ENCODE measurements at regions not wholly inside any gene's neighbourhood (a gene's known extent, or its start where the extent isn't known, plus 50 kb on each side); places are given as distances from the start of the nearest gene placed in this dataset.

DNA sequence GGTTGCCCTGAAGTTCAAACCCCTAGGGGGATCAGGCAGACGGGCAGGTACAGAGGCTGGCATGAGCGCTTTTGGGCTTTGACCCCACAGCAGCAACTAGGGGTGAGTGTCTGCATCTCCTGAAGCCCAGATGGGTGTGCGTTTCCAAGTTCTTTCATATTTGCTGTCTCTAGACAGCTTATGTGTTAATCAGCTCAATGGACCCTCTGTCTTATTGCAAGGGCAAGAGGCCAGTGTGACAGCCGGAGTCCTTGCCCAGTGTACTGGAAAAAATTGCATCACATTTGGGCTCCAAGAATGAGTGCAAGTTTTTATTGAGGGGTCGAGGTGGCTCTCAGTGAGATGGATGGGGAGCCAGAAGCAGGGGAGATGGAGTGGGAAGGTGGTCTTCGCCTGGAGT is 1863.7 kb upstream of the RAG2 start:
- Histone ChIP-seq H3K27me3 (ENCODE audit: low read length) (no peaks in the 10 kb centered on the region), H3K9me3 (ENCODE audit: low read length) (peaks cover 9% of the 10 kb centered on the region; the same call in 1 of the 2 replicates), H4K20me1 (ENCODE audit: insufficient read depth, low read depth, low read length) (no peaks in the 10 kb centered on the region), H3K9me2 (replicated peaks; ENCODE audit: insufficient read depth, low read length) (no peaks in the 10 kb centered on the region), H3K27ac (ENCODE audit: low read length) (no peak overlapping the region), H3K4me3 (ENCODE audit: low read length) (no peak overlapping the region), H3K9ac (ENCODE audit: low read length) (no peak overlapping the region), H3K36me3 (ENCODE audit: insufficient read depth, low read length) (no peaks in the 10 kb centered on the region), H3K4me2 (ENCODE audit: low read depth, low read length, poor library complexity, severe bottlenecking) (peak overlapping the region; percentile 21), H2AFZ (ENCODE audit: low read length) (no peak overlapping the region), H3K4me1 (ENCODE audit: low read length) (peaks cover 16% of the 10 kb centered on the region), H3K79me2 (ENCODE audit: low read length) (no peaks in the 10 kb centered on the region)
- peak; percentile 41 for DNase-seq

GRCh38 chr11:38460896-38461295 is 1862.9 kb upstream of the RAG2 start:
- Histone ChIP-seq H3K9me2 (replicated peaks; ENCODE audit: insufficient read depth, low read length) (no peaks in the 10 kb centered on the region), H3K27me3 (ENCODE audit: low read length) (no peaks in the 10 kb centered on the region), H3K79me2 (ENCODE audit: low read length) (no peaks in the 10 kb centered on the region), H3K4me1 (ENCODE audit: low read length) (peaks cover 16% of the 10 kb centered on the region), H3K4me3 (ENCODE audit: low read length) (no peak overlapping the region), H3K9ac (ENCODE audit: low read length) (no peak overlapping the region), H4K20me1 (ENCODE audit: insufficient read depth, low read depth, low read length) (no peaks in the 10 kb centered on the region), H3K9me3 (ENCODE audit: low read length) (peaks cover 3% of the 10 kb centered on the region; the same call in 1 of the 2 replicates), H2AFZ (ENCODE audit: low read length) (no peak overlapping the region), H3K27ac (ENCODE audit: low read length) (no peak overlapping the region), H3K4me2 (ENCODE audit: low read depth, low read length, poor library complexity, severe bottlenecking) (peak overlapping the region; percentile 21), H3K36me3 (ENCODE audit: insufficient read depth, low read length) (no peaks in the 10 kb centered on the region)
- DNase-seq: peak; percentile 77

GRCh38 chr11:38460429-38460828 is 1862.4 kb upstream of the RAG2 start:
- Histone ChIP-seq H3K4me2 (ENCODE audit: low read depth, low read length, poor library complexity, severe bottlenecking) (no peak overlapping the region), H3K9ac (ENCODE audit: low read length) (no peak overlapping the region)

DNA sequence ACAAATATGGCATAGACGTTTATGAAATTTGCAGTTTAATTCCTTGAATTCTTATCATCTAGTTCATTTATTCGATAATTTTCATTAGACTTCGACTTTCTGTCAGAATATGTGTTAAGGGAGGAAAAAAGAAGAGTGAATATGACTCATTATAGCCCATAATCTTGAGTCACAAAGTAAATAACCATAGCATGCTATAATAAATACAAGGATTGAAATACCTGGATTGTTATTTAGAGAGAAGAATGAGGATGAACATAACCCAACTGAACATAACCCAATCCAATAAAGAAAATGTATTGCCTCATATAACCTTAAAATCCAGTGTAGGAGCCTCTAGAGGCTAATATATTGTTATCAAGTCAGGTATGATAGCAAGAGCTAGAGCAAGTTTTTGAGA is 1858.3 kb upstream of the RAG2 start:
- H3K79me2 ChIP-seq (ENCODE audit: low read length): no peaks in the 10 kb centered on the region
- H3K27ac ChIP-seq (ENCODE audit: low read length): no peak overlapping the region

More at GRCh38 chr11:38460429-38460828, 1862.4 kb upstream of the RAG2 start:
- no peaks in the 10 kb centered on the region for H3K27me3 ChIP-seq (ENCODE audit: low read length)
- H3K9me3 ChIP-seq (ENCODE audit: low read length): peaks cover 3% of the 10 kb centered on the region; the same call in 1 of the 2 replicates
- H3K4me3 ChIP-seq (ENCODE audit: low read length): no peak overlapping the region
- H3K36me3 ChIP-seq (ENCODE audit: insufficient read depth, low read length): no peaks in the 10 kb centered on the region
- H3K79me2 ChIP-seq (ENCODE audit: low read length): no peaks in the 10 kb centered on the region
- H4K20me1 ChIP-seq (ENCODE audit: insufficient read depth, low read depth, low read length): no peaks in the 10 kb centered on the region
- no peak for DNase-seq
- H2AFZ ChIP-seq (ENCODE audit: low read length): no peak overlapping the region
- H3K9me2 ChIP-seq (replicated peaks; ENCODE audit: insufficient read depth, low read length): no peaks in the 10 kb centered on the region
- peaks cover 16% of the 10 kb centered on the region for H3K4me1 ChIP-seq (ENCODE audit: low read length)
- H3K27ac ChIP-seq (ENCODE audit: low read length): no peak overlapping the region

GRCh38 chr11:38448284-38448683 is 1850.2 kb upstream of the RAG2 start:
- Histone ChIP-seq H3K9ac (ENCODE audit: low read length) (no peak overlapping the region), H3K4me1 (ENCODE audit: low read length) (no peaks in the 10 kb centered on the region), H3K79me2 (ENCODE audit: low read length) (no peaks in the 10 kb centered on the region), H3K9me2 (replicated peaks; ENCODE audit: insufficient read depth, low read length) (no peaks in the 10 kb centered on the region), H3K27ac (ENCODE audit: low read length) (no peak overlapping the region), H3K9me3 (ENCODE audit: low read length) (peaks cover 11% of the 10 kb centered on the region), H3K4me2 (ENCODE audit: low read depth, low read length, poor library complexity, severe bottlenecking) (no peak overlapping the region), H3K4me3 (ENCODE audit: low read length) (no peak overlapping the region), H2AFZ (ENCODE audit: low read length) (no peak overlapping the region), H4K20me1 (ENCODE audit: insufficient read depth, low read depth, low read length) (no peaks in the 10 kb centered on the region), H3K36me3 (ENCODE audit: insufficient read depth, low read length) (no peaks in the 10 kb centered on the region), H3K27me3 (ENCODE audit: low read length) (no peaks in the 10 kb centered on the region)
- DNase-seq: no peak

More for the DNA sequence above, 1858.3 kb upstream of the RAG2 start:
- peaks cover 3% of the 10 kb centered on the region; the same call in 1 of the 2 replicates for H3K9me3 ChIP-seq (ENCODE audit: low read length)
- no peaks in the 10 kb centered on the region for H3K36me3 ChIP-seq (ENCODE audit: insufficient read depth, low read length)
- H3K4me3 ChIP-seq (ENCODE audit: low read length): no peak overlapping the region
- H3K4me1 ChIP-seq (ENCODE audit: low read length): peaks cover 9% of the 10 kb centered on the region
- no peaks in the 10 kb centered on the region for H3K27me3 ChIP-seq (ENCODE audit: low read length)
- no peak overlapping the region for H3K4me2 ChIP-seq (ENCODE audit: low read depth, low read length, poor library complexity, severe bottlenecking)
- no peaks in the 10 kb centered on the region for H3K9me2 ChIP-seq (replicated peaks; ENCODE audit: insufficient read depth, low read length)
- DNase-seq: no peak
- no peak overlapping the region for H3K9ac ChIP-seq (ENCODE audit: low read length)
- no peaks in the 10 kb centered on the region for H4K20me1 ChIP-seq (ENCODE audit: insufficient read depth, low read depth, low read length)
- H2AFZ ChIP-seq (ENCODE audit: low read length): no peak overlapping the region

DNA sequence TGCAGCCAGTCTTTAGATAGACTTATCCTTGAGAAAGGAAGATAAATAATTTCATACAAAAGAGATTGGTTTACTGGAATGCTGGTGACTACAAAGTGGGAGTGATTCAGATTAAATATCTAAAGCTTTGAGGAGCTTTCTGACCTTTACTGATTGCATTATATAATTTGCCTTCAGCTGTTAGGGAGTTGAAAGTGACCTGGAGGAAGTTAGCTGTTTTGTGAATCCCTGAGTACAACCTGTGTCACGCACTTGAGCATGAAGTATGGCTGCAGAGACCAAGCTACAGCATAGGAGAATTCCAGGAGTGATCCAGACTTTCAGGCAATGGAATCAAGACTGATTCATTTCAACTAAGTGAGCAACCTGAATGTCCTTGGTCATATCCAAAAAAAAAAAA is 1848.3 kb upstream of the RAG2 start:
- H3K27ac ChIP-seq (ENCODE audit: low read length): no peak overlapping the region
- no peaks in the 10 kb centered on the region for H3K4me1 ChIP-seq (ENCODE audit: low read length)
- no peaks in the 10 kb centered on the region for H3K9me2 ChIP-seq (replicated peaks; ENCODE audit: insufficient read depth, low read length)
- no peaks in the 10 kb centered on the region for H3K36me3 ChIP-seq (ENCODE audit: insufficient read depth, low read length)
- no peak overlapping the region for H2AFZ ChIP-seq (ENCODE audit: low read length)
- H3K79me2 ChIP-seq (ENCODE audit: low read length): no peaks in the 10 kb centered on the region
- H4K20me1 ChIP-seq (ENCODE audit: insufficient read depth, low read depth, low read length): no peaks in the 10 kb centered on the region
- H3K4me3 ChIP-seq (ENCODE audit: low read length): no peak overlapping the region
- peaks cover 15% of the 10 kb centered on the region for H3K9me3 ChIP-seq (ENCODE audit: low read length)
- no peaks in the 10 kb centered on the region for H3K27me3 ChIP-seq (ENCODE audit: low read length)
- DNase-seq: no peak
- H3K4me2 ChIP-seq (ENCODE audit: low read depth, low read length, poor library complexity, severe bottlenecking): no peak overlapping the region
- no peak overlapping the region for H3K9ac ChIP-seq (ENCODE audit: low read length)

GRCh38 chr11:38438091-38438490 is 1840.1 kb upstream of the RAG2 start:
- Histone ChIP-seq H2AFZ (ENCODE audit: low read length) (no peak overlapping the region), H3K4me3 (ENCODE audit: low read length) (no peak overlapping the region), H3K4me1 (ENCODE audit: low read length) (no peaks in the 10 kb centered on the region), H3K36me3 (ENCODE audit: insufficient read depth, low read length) (no peaks in the 10 kb centered on the region), H4K20me1 (ENCODE audit: insufficient read depth, low read depth, low read length) (no peaks in the 10 kb centered on the region), H3K9ac (ENCODE audit: low read length) (no peak overlapping the region), H3K27ac (ENCODE audit: low read length) (no peak overlapping the region), H3K9me3 (ENCODE audit: low read length) (peaks cover 23% of the 10 kb centered on the region; the same call in 1 of the 2 replicates), H3K4me2 (ENCODE audit: low read depth, low read length, poor library complexity, severe bottlenecking) (no peak overlapping the region), H3K9me2 (replicated peaks; ENCODE audit: insufficient read depth, low read length) (no peaks in the 10 kb centered on the region), H3K79me2 (ENCODE audit: low read length) (no peaks in the 10 kb centered on the region), H3K27me3 (ENCODE audit: low read length) (no peaks in the 10 kb centered on the region)
- no peak for DNase-seq

GRCh38 chr11:38425578-38425977 is 1827.5 kb upstream of the RAG2 start:
- Histone ChIP-seq H3K4me1 (ENCODE audit: low read length) (no peaks in the 10 kb centered on the region), H3K9me2 (replicated peaks; ENCODE audit: insufficient read depth, low read length) (no peaks in the 10 kb centered on the region), H3K36me3 (ENCODE audit: insufficient read depth, low read length) (no peaks in the 10 kb centered on the region), H3K4me3 (ENCODE audit: low read length) (no peak overlapping the region), H3K27me3 (ENCODE audit: low read length) (no peaks in the 10 kb centered on the region), H3K9ac (ENCODE audit: low read length) (no peak overlapping the region), H3K79me2 (ENCODE audit: low read length) (no peaks in the 10 kb centered on the region), H3K9me3 (ENCODE audit: low read length) (peaks cover 19% of the 10 kb centered on the region), H3K4me2 (ENCODE audit: low read depth, low read length, poor library complexity, severe bottlenecking) (no peak overlapping the region), H2AFZ (ENCODE audit: low read length) (no peak overlapping the region), H4K20me1 (ENCODE audit: insufficient read depth, low read depth, low read length) (no peaks in the 10 kb centered on the region), H3K27ac (ENCODE audit: low read length) (no peak overlapping the region)
- DNase-seq: no peak

DNA sequence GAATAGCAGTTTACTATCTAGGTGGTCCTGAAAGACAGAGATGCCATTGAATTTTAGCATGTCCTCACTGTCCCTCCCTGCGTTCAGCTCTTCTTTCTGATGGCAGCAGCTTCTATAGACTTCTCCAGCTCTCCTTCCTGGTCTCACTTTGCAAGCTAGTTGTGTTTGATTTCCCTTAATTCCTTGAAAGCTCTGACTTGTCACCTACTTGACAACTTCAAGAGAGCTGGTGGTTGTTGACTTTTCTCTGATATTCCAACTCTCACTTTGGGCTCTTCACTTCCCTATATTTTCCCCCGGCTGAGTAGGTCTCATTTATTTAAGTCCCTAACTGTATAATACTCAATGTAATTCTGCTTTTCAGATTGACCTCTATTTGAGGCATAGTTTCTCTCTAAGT is 1825.0 kb upstream of the RAG2 start:
- H3K9me3 ChIP-seq (ENCODE audit: low read length): peaks cover 16% of the 10 kb centered on the region
- no peaks in the 10 kb centered on the region for H3K79me2 ChIP-seq (ENCODE audit: low read length)
- no peaks in the 10 kb centered on the region for H3K27me3 ChIP-seq (ENCODE audit: low read length)
- H3K4me2 ChIP-seq (ENCODE audit: low read depth, low read length, poor library complexity, severe bottlenecking): no peak overlapping the region
- H4K20me1 ChIP-seq (ENCODE audit: insufficient read depth, low read depth, low read length): no peaks in the 10 kb centered on the region
- no peaks in the 10 kb centered on the region for H3K9me2 ChIP-seq (replicated peaks; ENCODE audit: insufficient read depth, low read length)
- H3K9ac ChIP-seq (ENCODE audit: low read length): no peak overlapping the region
- H3K27ac ChIP-seq (ENCODE audit: low read length): no peak overlapping the region
- no peak for DNase-seq
- no peaks in the 10 kb centered on the region for H3K36me3 ChIP-seq (ENCODE audit: insufficient read depth, low read length)
- no peak overlapping the region for H2AFZ ChIP-seq (ENCODE audit: low read length)
- no peak overlapping the region for H3K4me3 ChIP-seq (ENCODE audit: low read length)
- H3K4me1 ChIP-seq (ENCODE audit: low read length): no peaks in the 10 kb centered on the region
